Duodenal mucosa (tissue), 2 donors: ENCODE measurements at regions not wholly inside any gene's neighbourhood (a gene's known extent, or its start where the extent isn't known, plus 50 kb on each side); places are given as distances from the start of the nearest gene placed in this dataset.

Experiments
- H3K27ac ChIP-seq: one replicate; pipeline ENCODE4 v1.7.0; 2013; ENCODE audit warnings: low read depth, low read length
- H3K27me3 ChIP-seq, 2 donors: one replicate each; pipeline ENCODE4 v1.7.0; 2013; ENCODE audit warnings: low read length in 2 of 2, control low read depth in 1 of 2; ENCODE audit not compliant: insufficient read depth in 2 of 2, control insufficient read depth in 1 of 2
- H3K36me3 ChIP-seq, 2 donors: one replicate each; pipeline ENCODE4 v1.7.0; 2013; ENCODE audit warnings: low read length in 2 of 2, control low read depth in 1 of 2; ENCODE audit not compliant: insufficient read depth in 2 of 2, control insufficient read depth in 1 of 2
- H3K4me1 ChIP-seq, 2 donors: one replicate each; pipeline ENCODE4 v1.7.0; 2013; ENCODE audit warnings: low read length in 2 of 2, control low read depth in 1 of 2; ENCODE audit not compliant: insufficient read depth in 2 of 2, control insufficient read depth in 1 of 2
- H3K4me3 ChIP-seq, 2 donors: one replicate each; pipeline ENCODE4 v1.7.0; 2013; ENCODE audit warnings: low read length in 2 of 2, low read depth in 1 of 2
- H3K9ac ChIP-seq, 2 donors: one replicate each; pipeline ENCODE4 v1.7.0; 2013; ENCODE audit warnings: low read length in 2 of 2, low read depth in 1 of 2
- H3K9me3 ChIP-seq, 2 donors: one replicate each; pipeline ENCODE4 v1.7.0; 2013; ENCODE audit warnings: low read length in 2 of 2, control low read depth in 1 of 2; ENCODE audit not compliant: control insufficient read depth in 1 of 2

DNA sequence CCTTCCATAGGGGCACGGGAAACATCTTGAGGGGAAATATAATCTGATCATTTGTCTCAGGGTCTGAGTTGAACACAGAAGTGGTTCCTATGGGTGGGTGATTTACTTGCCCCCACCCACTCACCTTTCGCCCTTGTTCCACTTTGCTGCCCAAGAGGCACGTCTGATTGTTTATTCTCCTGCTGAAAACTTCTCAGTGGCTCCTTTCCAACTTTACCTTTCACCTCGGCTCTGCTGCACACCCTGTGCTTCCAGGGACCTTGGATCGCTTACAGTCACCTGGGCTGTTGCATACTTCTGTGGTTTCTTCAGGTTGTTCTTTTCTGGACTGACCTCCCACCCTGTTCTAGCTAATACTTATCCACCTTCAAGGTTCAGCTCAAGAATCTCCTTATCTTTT, 213.4 kb upstream of the JADE1 start:
- Histone ChIP-seq H3K36me3 (no peaks in the 10 kb centered on the region), H3K27ac (no peak overlapping the region), H3K9me3 (no peaks in the 10 kb centered on the region), H3K4me3 (no peak overlapping the region), H3K4me1 (peaks cover 10 to 21% of the 10 kb centered on the region in 2 donors), H3K27me3 (no peaks in the 10 kb centered on the region), H3K9ac (no peak overlapping the region)

DNA sequence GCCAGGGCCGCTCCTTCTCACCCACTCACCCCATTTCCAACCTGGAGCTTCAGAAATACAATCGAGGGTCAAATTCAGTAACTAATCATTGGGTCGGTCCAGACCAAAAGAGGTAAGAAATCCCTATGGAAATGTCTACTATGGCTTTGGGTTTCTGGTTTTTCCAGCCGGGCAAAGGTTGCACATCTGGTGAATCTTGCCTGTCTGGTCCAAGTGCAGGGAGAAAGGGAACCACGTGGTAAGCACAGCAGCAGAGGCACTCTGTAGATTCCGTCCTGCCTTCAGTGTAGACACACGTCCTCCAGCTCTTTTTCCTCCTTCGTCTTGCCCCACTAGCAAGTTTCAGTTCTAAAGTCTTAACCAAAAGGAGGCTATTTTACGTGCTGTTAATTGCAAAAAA, 218.0 kb upstream of the JADE1 start:
- Histone ChIP-seq H3K9me3 (no peaks in the 10 kb centered on the region), H3K4me1 (peaks cover 0 to 3% of the 10 kb centered on the region in 2 donors), H3K27ac (no peak overlapping the region), H3K36me3 (no peaks in the 10 kb centered on the region), H3K9ac (no peak overlapping the region), H3K4me3 (no peak overlapping the region), H3K27me3 (no peaks in the 10 kb centered on the region)

DNA sequence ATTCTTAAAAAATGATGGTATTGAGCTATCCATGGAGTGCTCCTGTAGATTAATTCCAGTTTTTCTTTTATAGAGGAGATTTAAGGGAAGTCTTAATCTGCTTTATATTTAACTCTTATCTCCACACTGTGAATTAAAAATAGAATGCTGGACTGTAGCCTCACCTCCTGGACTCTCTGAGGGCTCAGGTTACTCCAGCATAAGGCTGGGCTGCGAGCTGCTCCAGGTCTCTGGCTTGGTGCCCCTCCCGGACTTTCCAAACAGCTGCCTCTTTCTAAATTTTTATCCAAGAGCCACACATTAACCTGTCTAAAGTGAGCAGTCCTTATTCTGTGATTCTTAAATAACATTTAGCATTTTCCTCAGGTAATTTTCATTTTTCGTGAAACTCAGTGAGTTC, 218.7 kb upstream of the JADE1 start:
- Histone ChIP-seq H3K4me1 (peaks cover 0 to 3% of the 10 kb centered on the region in 2 donors), H3K36me3 (no peaks in the 10 kb centered on the region), H3K4me3 (no peak overlapping the region), H3K27me3 (no peaks in the 10 kb centered on the region), H3K9ac (no peak overlapping the region), H3K27ac (no peak overlapping the region), H3K9me3 (no peaks in the 10 kb centered on the region)

DNA sequence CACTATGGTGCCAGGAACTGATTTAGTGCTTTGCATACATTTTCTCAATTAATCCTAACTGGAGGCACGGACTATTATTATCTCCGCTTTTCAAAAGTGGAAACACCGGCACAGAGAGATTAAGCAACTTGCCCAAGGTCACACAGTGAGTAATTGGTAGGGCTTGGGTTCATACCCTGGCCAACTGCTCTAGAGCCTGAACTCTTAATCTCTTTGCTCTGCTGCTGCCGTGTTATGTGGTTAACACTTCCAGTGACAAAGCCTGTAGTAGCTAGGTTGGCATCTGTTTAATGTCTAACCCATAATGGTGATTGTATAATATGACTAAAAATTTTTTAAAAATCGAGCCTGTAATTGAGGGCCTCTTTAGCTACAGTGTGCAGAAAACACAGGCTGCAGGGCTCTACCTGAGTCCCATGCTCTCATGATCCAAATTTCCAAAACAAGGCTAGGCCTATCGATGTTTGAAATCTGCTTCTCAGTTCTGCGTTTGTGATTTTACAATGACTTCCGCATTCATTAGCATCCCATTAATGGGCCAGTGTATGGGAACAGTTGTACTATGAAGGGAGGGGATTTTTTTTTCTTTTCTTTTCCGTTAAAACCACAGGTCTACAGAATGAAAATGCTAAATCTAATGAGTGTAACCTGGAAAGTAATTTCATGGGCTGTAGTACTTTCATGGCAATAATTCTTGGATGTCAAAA, 219.3 kb upstream of the JADE1 start:
- Histone ChIP-seq H3K9me3 (no peaks in the 10 kb centered on the region), H3K4me3 (no peak overlapping the region), H3K4me1 (peaks cover 0 to 3% of the 10 kb centered on the region in 2 donors), H3K9ac (no peak overlapping the region), H3K27me3 (no peaks in the 10 kb centered on the region), H3K36me3 (no peaks in the 10 kb centered on the region), H3K27ac (no peak overlapping the region)

DNA sequence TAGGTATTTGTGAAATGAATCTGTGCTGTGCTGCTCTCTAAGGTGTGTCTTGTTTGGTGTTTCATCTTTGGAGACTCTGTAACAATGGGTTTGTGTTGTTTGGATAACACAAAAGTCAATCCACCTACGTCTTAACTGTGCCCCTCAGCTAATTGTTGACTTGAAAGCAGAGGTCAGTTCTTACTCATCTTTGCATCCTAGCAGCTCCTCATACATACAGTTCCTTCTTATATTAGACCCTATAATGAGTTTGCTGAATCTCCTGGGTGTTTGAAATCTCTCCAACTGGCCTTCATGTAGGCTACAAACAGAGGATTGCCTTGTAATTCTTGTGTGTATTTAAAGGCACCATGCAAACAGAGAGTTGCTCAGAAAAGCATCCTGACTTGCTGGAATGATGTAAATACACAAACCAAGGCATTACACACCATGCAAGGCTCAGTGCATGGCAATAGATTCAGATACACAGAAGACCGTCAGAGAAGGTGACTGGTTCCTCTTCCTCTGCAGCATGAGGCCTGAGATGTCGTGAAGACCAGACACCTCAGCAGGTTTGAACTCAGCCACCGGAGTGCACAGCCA, 220.0 kb upstream of the JADE1 start:
- H3K36me3 ChIP-seq: no peaks in the 10 kb centered on the region
- no peak overlapping the region for H3K4me3 ChIP-seq
- peaks cover 0 to 3% of the 10 kb centered on the region in 2 donors for H3K4me1 ChIP-seq
- no peaks in the 10 kb centered on the region for H3K27me3 ChIP-seq
- H3K9ac ChIP-seq: no peak overlapping the region
- H3K27ac ChIP-seq: no peak overlapping the region
- no peaks in the 10 kb centered on the region for H3K9me3 ChIP-seq

DNA sequence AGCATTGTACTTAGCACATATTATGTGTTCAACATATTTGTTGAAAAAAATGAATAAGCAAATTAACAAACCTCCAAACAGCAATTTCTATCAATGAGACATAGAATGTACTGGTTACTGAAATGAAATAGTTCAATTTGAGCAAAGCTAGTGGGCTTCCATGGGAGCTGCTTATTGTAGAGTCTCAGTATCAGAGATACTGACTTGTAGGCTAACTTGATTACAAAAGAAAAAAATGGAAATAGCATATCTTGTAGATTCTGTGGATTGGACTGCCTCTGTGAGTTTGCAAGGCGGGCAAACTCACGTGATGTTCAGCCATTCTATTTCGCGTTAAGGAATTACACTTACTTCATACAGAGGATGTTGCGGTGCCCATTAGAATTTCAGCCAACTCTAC, 222.1 kb upstream of the JADE1 start:
- Histone ChIP-seq H3K27ac (no peak overlapping the region), H3K27me3 (no peaks in the 10 kb centered on the region), H3K9ac (no peak overlapping the region), H3K4me1 (peaks cover 0 to 3% of the 10 kb centered on the region in 2 donors), H3K4me3 (no peak overlapping the region), H3K36me3 (no peaks in the 10 kb centered on the region), H3K9me3 (no peaks in the 10 kb centered on the region)

DNA sequence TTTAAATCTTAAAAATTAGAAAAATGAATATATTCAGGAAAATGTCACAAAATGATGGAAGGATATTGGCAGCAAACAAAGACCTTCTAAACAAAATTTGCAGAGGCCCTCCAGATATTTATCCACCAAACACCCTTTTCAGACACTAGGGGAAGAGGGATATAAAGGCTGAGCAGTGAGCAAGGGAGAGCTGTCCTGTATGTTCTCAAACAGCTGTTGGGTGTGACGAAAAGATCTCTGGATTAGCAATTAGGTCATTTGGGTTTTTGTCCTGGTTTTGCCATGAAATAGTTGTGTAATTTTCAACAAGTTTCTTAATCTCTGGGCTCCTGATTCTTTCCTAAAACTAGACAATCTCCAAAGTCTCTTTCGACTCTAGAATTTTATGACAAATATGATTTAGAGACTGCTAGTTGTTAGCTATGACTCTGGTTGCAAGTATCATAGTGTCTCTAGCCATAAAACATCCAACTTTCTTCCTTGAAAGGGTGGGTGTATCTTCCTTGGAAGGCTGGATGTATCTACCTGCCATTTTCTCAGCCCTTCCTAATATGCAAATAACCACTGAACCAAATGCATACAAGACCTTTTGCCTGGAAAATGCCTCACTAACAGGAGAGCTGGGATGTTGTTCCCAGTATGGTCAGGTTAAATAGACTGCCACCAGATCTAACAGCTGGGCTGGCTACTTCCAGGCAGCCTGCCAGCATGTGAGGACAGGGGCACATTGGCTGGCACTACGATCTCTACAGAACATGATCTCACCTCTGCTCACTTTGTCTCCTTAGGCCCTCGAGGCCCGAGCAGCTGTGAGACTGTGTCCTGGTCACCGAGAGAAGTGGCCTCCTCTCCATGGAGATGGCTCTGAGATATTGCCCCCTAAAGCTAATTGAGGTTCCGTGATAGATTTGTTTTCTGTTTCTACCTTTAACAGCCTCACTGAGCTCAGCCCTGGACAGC, 225.5 kb upstream of the JADE1 start:
- Histone ChIP-seq H3K27ac (no peak overlapping the region), H3K9me3 (no peaks in the 10 kb centered on the region), H3K9ac (no peak overlapping the region), H3K36me3 (no peaks in the 10 kb centered on the region), H3K4me3 (no peak overlapping the region), H3K27me3 (no peaks in the 10 kb centered on the region), H3K4me1 (no peaks in the 10 kb centered on the region)

DNA sequence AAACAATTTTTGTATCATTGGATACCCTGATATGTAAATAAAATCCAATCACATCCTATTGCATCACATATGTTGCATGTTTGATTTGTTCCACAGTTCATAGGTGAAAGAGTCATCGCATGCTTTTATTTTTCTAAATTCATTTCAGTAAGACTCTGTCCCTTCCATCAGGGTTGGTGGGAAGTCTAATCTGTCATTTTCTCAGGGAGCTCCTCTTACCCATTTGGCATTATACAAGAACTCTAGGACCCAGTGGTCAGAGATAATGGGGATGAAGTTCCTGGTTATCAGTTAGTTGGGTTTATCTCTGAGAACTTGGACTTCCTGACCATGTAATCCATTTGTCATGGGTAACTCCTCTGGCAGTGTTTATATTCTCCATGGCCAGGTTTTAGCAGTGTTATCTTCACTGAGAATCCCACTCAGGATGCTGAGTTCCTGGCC, 227.1 kb upstream of the JADE1 start:
- Histone ChIP-seq H3K4me3 (no peak overlapping the region), H3K4me1 (peaks cover 0 to 4% of the 10 kb centered on the region in 2 donors), H3K36me3 (no peaks in the 10 kb centered on the region), H3K27me3 (no peaks in the 10 kb centered on the region), H3K9me3 (no peaks in the 10 kb centered on the region), H3K27ac (no peak overlapping the region), H3K9ac (no peak overlapping the region)

DNA sequence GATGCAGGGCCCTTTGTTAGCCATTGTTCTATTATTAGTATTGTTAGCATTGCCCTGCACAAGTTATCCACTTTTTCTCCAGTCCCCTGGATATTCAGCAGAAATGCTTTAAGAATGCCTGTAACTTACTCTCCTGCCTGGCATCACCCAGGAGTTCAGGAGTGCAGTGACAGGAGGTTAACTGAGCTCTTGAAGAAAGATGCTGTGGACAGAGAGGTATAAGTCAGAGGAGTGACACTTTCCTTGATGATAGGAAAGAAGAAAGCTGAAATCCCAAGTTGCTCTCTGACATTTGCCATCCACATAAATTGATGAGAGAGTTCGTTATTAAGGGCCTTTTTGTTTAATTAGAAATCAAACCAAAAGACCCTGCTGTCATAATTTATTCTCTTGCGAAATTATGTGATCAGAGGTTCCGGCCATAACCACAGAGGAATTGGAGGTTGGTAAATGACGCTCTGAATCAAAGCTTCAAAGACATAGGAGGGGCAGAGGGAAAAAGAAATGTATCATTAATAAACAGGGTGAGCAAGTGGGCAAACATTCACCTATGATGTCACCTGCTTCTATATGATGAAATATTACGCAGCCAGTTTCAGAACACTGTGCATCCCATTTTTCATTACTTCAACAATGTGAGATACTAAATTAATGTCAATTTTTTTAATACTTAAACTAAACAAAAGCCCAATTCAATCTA, 230.2 kb upstream of the JADE1 start:
- H3K4me1 ChIP-seq: peaks cover 0 to 10% of the 10 kb centered on the region in 2 donors
- no peak overlapping the region for H3K27ac ChIP-seq
- no peak overlapping the region for H3K9ac ChIP-seq
- no peaks in the 10 kb centered on the region for H3K27me3 ChIP-seq
- no peak overlapping the region for H3K4me3 ChIP-seq
- no peaks in the 10 kb centered on the region for H3K9me3 ChIP-seq
- H3K36me3 ChIP-seq: no peaks in the 10 kb centered on the region
